HepG2 (cell line): ENCODE measurements at regions not wholly inside any gene's neighbourhood (a gene's known extent, or its start where the extent isn't known, plus 50 kb on each side); places are given as distances from the start of the nearest gene placed in this dataset.

Experiments used
- ATRX ChIP-seq: sonication (generic); formaldehyde crosslinking; IDR thresholded peaks from 2 replicates; pipeline ENCODE4 v1.4.0; 2020; ENCODE audit warnings: missing genetic modification reagents, borderline replicate concordance
- BCL6 ChIP-seq: IDR thresholded peaks from 2 replicates; pipeline ENCODE4 v1.6.1; 2016; ENCODE audit warnings: missing genetic modification reagents, missing compliant biosample characterization
- FOXO1 ChIP-seq: sonication (generic); formaldehyde crosslinking; IDR thresholded peaks from 2 replicates; pipeline ENCODE4 v1.4.0; 2020; ENCODE audit warnings: missing genetic modification reagents
- HHEX ChIP-seq: IDR thresholded peaks from 2 replicates; pipeline ENCODE4 v1.6.1; 2016; ENCODE audit warnings: control low read depth
- IKZF1 ChIP-seq: fragments of 450-650 bp; IDR thresholded peaks from 2 replicates; pipeline ENCODE4 v1.7.1; 2016
- IRF2 ChIP-seq: IDR thresholded peaks from 2 replicates; pipeline ENCODE4 v1.6.1; 2018; ENCODE audit warnings: missing genetic modification reagents, missing compliant biosample characterization
- JUNB ChIP-seq: sonication (generic); formaldehyde crosslinking; IDR thresholded peaks from 2 replicates; pipeline ENCODE4 v1.8.0; 2022; ENCODE audit warnings: missing genetic modification reagents, mild to moderate bottlenecking, borderline replicate concordance
- MAF1 ChIP-seq: sonication (generic); formaldehyde crosslinking; IDR thresholded peaks from 2 replicates; pipeline ENCODE4 v1.5.0; 2020; ENCODE audit warnings: missing genetic modification reagents, borderline replicate concordance
- NFRKB ChIP-seq: fragments of 450-650 bp; IDR thresholded peaks from 2 replicates; pipeline ENCODE4 v1.6.1; 2017
- PTBP1 ChIP-seq: fragments of 200-400 bp; formaldehyde crosslinking; IDR thresholded peaks from 2 replicates; pipeline ENCODE4 v1.6.1; 2018; ENCODE audit warnings: low read length, low read depth; ENCODE audit not compliant: poor library complexity, severe bottlenecking
- TFDP2 ChIP-seq: sonication (generic); formaldehyde crosslinking; IDR thresholded peaks from 2 replicates; pipeline ENCODE4 v1.4.0; 2020; ENCODE audit warnings: missing genetic modification reagents
- U2AF1 ChIP-seq: fragments of 200-400 bp; formaldehyde crosslinking; optimal IDR thresholded peaks from 2 replicates; pipeline ENCODE3; 2017; ENCODE audit warnings: mild to moderate bottlenecking, low read depth, low read length
- YEATS4 ChIP-seq: sonication (generic); formaldehyde crosslinking; IDR thresholded peaks from 2 replicates; pipeline ENCODE4 v1.4.0; 2020; ENCODE audit warnings: missing genetic modification reagents, borderline replicate concordance
- ZBTB43 ChIP-seq: sonication (generic); formaldehyde crosslinking; conservative IDR thresholded peaks from 2 replicates; pipeline ENCODE4 v1.4.0; 2020; ENCODE audit warnings: missing genetic modification reagents
- ZFP82 ChIP-seq: sonication (generic); formaldehyde crosslinking; IDR thresholded peaks from 2 replicates; pipeline ENCODE4 v1.5.1; 2020; ENCODE audit warnings: mild to moderate bottlenecking, missing genetic modification reagents, borderline replicate concordance
- ZNF614 ChIP-seq: IDR thresholded peaks from 2 replicates; pipeline ENCODE4 v1.6.1; 2018; ENCODE audit warnings: missing biosample characterization, missing genetic modification reagents, inconsistent platforms, borderline replicate concordance
- ZNF746 ChIP-seq: sonication (generic); formaldehyde crosslinking; IDR thresholded peaks from 2 replicates; pipeline ENCODE4 v1.8.0; 2022; ENCODE audit warnings: mild to moderate bottlenecking, missing genetic modification reagents
- ZNF788 ChIP-seq: sonication (generic); formaldehyde crosslinking; IDR thresholded peaks from 2 replicates; pipeline ENCODE4 v1.5.0; 2020; ENCODE audit warnings: mild to moderate bottlenecking, missing genetic modification reagents, borderline replicate concordance
- TF ChIP-seq, protein P1 (sequence below): sonication (generic); formaldehyde crosslinking; IDR thresholded peaks from 2 replicates; pipeline ENCODE4 v1.5.0; 2020; ENCODE audit warnings: missing genetic modification reagents
- TF ChIP-seq, protein P2 (sequence below): sonication (generic); formaldehyde crosslinking; IDR thresholded peaks from 2 replicates; pipeline ENCODE4 v1.5.1; 2020; ENCODE audit warnings: mild to moderate bottlenecking, missing genetic modification reagents, borderline replicate concordance
- TF ChIP-seq, protein P3 (sequence below): sonication (generic); formaldehyde crosslinking; IDR thresholded peaks from 2 replicates; pipeline ENCODE4 v1.9.0; 2021; ENCODE audit warnings: missing genetic modification reagents, mild to moderate bottlenecking, borderline replicate concordance

- 0 out of 2 replicates have a peak, but pooled peaks have one; percentile 47 for TF ChIP-seq ZBTB43
- TF ChIP-seq ATRX (CRISPR knock-in tag) = no peak
- TF ChIP-seq BCL6 (CRISPR knock-in tag) = peak; percentile 52; the same call in 1 of the 2 replicates
- TF ChIP-seq FOXO1 (CRISPR knock-in tag) = 0 out of 2 replicates have a peak, but pooled peaks have one; percentile 2
- no peak for TF ChIP-seq HHEX (CRISPR knock-in tag)
- no peak for TF ChIP-seq PTBP1
- TF ChIP-seq, protein P1, sequence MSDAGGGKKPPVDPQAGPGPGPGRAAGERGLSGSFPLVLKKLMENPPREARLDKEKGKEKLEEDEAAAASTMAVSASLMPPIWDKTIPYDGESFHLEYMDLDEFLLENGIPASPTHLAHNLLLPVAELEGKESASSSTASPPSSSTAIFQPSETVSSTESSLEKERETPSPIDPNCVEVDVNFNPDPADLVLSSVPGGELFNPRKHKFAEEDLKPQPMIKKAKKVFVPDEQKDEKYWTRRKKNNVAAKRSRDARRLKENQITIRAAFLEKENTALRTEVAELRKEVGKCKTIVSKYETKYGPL (CRISPR knock-in tag) = no peak
- 0 out of 2 replicates have a peak, but pooled peaks have one; percentile 14 for TF ChIP-seq ZNF614
- TF ChIP-seq, protein P2, sequence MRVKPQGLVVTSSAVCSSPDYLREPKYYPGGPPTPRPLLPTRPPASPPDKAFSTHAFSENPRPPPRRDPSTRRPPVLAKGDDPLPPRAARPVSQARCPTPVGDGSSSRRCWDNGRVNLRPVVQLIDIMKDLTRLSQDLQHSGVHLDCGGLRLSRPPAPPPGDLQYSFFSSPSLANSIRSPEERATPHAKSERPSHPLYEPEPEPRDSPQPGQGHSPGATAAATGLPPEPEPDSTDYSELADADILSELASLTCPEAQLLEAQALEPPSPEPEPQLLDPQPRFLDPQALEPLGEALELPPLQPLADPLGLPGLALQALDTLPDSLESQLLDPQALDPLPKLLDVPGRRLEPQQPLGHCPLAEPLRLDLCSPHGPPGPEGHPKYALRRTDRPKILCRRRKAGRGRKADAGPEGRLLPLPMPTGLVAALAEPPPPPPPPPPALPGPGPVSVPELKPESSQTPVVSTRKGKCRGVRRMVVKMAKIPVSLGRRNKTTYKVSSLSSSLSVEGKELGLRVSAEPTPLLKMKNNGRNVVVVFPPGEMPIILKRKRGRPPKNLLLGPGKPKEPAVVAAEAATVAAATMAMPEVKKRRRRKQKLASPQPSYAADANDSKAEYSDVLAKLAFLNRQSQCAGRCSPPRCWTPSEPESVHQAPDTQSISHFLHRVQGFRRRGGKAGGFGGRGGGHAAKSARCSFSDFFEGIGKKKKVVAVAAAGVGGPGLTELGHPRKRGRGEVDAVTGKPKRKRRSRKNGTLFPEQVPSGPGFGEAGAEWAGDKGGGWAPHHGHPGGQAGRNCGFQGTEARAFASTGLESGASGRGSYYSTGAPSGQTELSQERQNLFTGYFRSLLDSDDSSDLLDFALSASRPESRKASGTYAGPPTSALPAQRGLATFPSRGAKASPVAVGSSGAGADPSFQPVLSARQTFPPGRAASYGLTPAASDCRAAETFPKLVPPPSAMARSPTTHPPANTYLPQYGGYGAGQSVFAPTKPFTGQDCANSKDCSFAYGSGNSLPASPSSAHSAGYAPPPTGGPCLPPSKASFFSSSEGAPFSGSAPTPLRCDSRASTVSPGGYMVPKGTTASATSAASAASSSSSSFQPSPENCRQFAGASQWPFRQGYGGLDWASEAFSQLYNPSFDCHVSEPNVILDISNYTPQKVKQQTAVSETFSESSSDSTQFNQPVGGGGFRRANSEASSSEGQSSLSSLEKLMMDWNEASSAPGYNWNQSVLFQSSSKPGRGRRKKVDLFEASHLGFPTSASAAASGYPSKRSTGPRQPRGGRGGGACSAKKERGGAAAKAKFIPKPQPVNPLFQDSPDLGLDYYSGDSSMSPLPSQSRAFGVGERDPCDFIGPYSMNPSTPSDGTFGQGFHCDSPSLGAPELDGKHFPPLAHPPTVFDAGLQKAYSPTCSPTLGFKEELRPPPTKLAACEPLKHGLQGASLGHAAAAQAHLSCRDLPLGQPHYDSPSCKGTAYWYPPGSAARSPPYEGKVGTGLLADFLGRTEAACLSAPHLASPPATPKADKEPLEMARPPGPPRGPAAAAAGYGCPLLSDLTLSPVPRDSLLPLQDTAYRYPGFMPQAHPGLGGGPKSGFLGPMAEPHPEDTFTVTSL (CRISPR knock-in tag) = peak; percentile 55; the same call in 1 of the 2 replicates
- no peak for TF ChIP-seq ZNF746 (CRISPR knock-in tag)
- no peak for TF ChIP-seq NFRKB
- no peak for TF ChIP-seq IKZF1
- no peak for TF ChIP-seq ZFP82 (CRISPR knock-in tag)
- TF ChIP-seq, protein P3, sequence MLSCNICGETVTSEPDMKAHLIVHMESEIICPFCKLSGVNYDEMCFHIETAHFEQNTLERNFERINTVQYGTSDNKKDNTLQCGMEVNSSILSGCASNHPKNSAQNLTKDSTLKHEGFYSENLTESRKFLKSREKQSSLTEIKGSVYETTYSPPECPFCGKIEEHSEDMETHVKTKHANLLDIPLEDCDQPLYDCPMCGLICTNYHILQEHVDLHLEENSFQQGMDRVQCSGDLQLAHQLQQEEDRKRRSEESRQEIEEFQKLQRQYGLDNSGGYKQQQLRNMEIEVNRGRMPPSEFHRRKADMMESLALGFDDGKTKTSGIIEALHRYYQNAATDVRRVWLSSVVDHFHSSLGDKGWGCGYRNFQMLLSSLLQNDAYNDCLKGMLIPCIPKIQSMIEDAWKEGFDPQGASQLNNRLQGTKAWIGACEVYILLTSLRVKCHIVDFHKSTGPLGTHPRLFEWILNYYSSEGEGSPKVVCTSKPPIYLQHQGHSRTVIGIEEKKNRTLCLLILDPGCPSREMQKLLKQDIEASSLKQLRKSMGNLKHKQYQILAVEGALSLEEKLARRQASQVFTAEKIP (CRISPR knock-in tag) = no peak
- TF ChIP-seq YEATS4 (CRISPR knock-in tag) = no peak
- TF ChIP-seq ZNF788 (CRISPR knock-in tag) = peak; percentile 7; the same call in 1 of the 2 replicates
- no peak for TF ChIP-seq U2AF1
- TF ChIP-seq TFDP2 (CRISPR knock-in tag) = no peak
- TF ChIP-seq MAF1 (CRISPR knock-in tag) = no peak
- TF ChIP-seq JUNB (CRISPR knock-in tag) = no peak
- no peak for TF ChIP-seq IRF2
Measured at GRCh38 chr2:42930025-42930581, 137.7 kb upstream of the HAAO start (continued).
